DMS 273 (cell line): ENCODE measurements at regions not wholly inside any gene's neighbourhood (a gene's known extent, or its start where the extent isn't known, plus 50 kb on each side); places are given as distances from the start of the nearest gene placed in this dataset.

Source experiments
- DNase-seq: peaks from one replicate; lab custom pipeline; 2025; ENCODE audit not compliant: unreplicated experiment; lab: John Stamatoyannopoulos, UW

- DNase-seq = no peak
Observed at GRCh38 chr20:22844959-22845358, 190.2 kb upstream of the SSTR4 start.

- DNase-seq = no peak
Observed at GRCh38 chr20:22846863-22847262, 188.2 kb upstream of the SSTR4 start.

GRCh38 chr20:22848364-22848763, 186.7 kb upstream of the SSTR4 start:
- DNase-seq = no peak

GRCh38 chr20:22851679-22852346, 183.3 kb upstream of the SSTR4 start:
- peak; percentile 9 for DNase-seq

GRCh38 chr20:22861231-22861980, 173.7 kb upstream of the SSTR4 start:
- no peak for DNase-seq

- DNase-seq = no peak
Observed at GRCh38 chr20:22861990-22862389, 173.1 kb upstream of the SSTR4 start.

- no peak for DNase-seq
Observed at GRCh38 chr20:22862671-22863230, 172.4 kb upstream of the SSTR4 start.

GRCh38 chr20:22863826-22864225, 171.3 kb upstream of the SSTR4 start:
- DNase-seq = no peak

- DNase-seq = no peak
Observed at GRCh38 chr20:22866812-22867341, 168.2 kb upstream of the SSTR4 start.

GRCh38 chr20:22878166-22878565, 156.9 kb upstream of the SSTR4 start:
- DNase-seq = no peak

GRCh38 chr20:22880277-22880676, 154.8 kb upstream of the SSTR4 start:
- DNase-seq = no peak

GRCh38 chr20:22887796-22888195, 147.3 kb upstream of the SSTR4 start:
- no peak for DNase-seq

- no peak for DNase-seq
Observed at GRCh38 chr20:22890594-22891300, 144.4 kb upstream of the SSTR4 start.

- DNase-seq = no peak
Observed at GRCh38 chr20:22901164-22901563, 133.9 kb upstream of the SSTR4 start.

GRCh38 chr20:22901921-22902320, 133.2 kb upstream of the SSTR4 start:
- no peak for DNase-seq

- no peak for DNase-seq
Observed at GRCh38 chr20:22904386-22904785, 130.7 kb upstream of the SSTR4 start.

- no peak for DNase-seq
Observed at GRCh38 chr20:22904905-22905304, 130.2 kb upstream of the SSTR4 start.

- no peak for DNase-seq
Observed at GRCh38 chr20:22905658-22906057, 129.5 kb upstream of the SSTR4 start.

GRCh38 chr20:22908437-22908836, 126.7 kb upstream of the SSTR4 start:
- no peak for DNase-seq

- DNase-seq = no peak
Observed at GRCh38 chr20:22908944-22909343, 126.2 kb upstream of the SSTR4 start.

- no peak for DNase-seq
Observed at GRCh38 chr20:22909436-22909835, 125.7 kb upstream of the SSTR4 start.
